ENCODE measurements at regions not wholly inside any gene's neighbourhood (a gene's known extent, or its start where the extent isn't known, plus 50 kb on each side); places are given as distances from the start of the nearest gene placed in this dataset.

- TF ChIP-seq CTCF (IDR thresholded peaks at IDR 0.05; ENCODE audit: low read length) (no peak), EZH2 (IDR thresholded peaks at IDR 0.05; ENCODE audit: borderline replicate concordance, low read length) (no peak)
Measured at GRCh38 chr7:131681961-131682360, 125.5 kb upstream of the PODXL start.
